Upper lobe of right lung (tissue), 1 donor: ENCODE measurements at regions not wholly inside any gene's neighbourhood (a gene's known extent, or its start where the extent isn't known, plus 50 kb on each side); places are given as distances from the start of the nearest gene placed in this dataset.

ENCODE experiments used
- ATAC-seq: fragments of 200-7000 bp; cut with Tn5 transposase; one replicate; pipeline ENCODE4 v1.9.1; 2020; ENCODE audit warnings: mild to moderate bottlenecking, moderate library complexity
- DNase-seq: peaks from one replicate; pipeline ENCODE4 v3.0.0-alpha.2; 2020
- H3K27ac ChIP-seq: fragments of 200-600 bp; one replicate; pipeline ENCODE4 v1.8.0; 2022
- H3K27me3 ChIP-seq: fragments of 200-600 bp; one replicate; pipeline ENCODE4 v1.8.0; 2022; ENCODE audit warnings: mild to moderate bottlenecking
- H3K36me3 ChIP-seq: fragments of 200-600 bp; one replicate; pipeline ENCODE4 v1.8.0; 2022
- H3K4me1 ChIP-seq: fragments of 200-600 bp; one replicate; pipeline ENCODE4 v1.8.0; 2022
- H3K4me3 ChIP-seq: fragments of 200-600 bp; one replicate; pipeline ENCODE4 v1.8.0; 2022; ENCODE audit warnings: mild to moderate bottlenecking
- H3K9me3 ChIP-seq: fragments of 200-600 bp; one replicate; pipeline ENCODE4 v1.8.0; 2022
- intact Hi-C: fragments of 100-400 bp; cut with DNase I; formaldehyde crosslinking; loops from one replicate; pipeline ENCODE4 v1.11.0; 2022
- TF ChIP-seq, protein P1 (sequence below): fragments of 200-600 bp; IDR thresholded peaks from one replicate; pipeline ENCODE4 v1.8.0; 2022; ENCODE audit warnings: antibody characterized with exemption
- donor health status: DM: no; HTN: yes; CAD: no; lungs with severe emphysema.

DNA sequence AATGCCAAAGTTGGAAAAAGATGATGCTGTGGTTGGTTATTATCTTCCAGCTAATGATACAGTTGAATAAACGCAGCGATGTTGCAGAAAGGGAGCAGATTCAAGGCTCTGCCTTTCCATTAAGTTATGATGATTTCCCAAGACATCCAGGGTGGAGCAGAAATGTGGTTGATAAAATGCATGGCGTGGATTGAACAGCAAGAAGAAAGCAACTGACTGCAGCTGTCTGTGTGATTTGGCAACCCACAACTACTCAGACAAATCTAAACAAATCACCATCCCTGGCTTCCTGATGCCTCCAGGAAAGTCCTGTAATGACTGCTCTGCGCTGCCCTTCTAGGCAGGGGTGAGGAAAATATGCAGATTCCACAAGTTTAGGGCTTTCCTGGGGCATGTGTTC lies 166.3 kb downstream of the NRP2 start:
- TF ChIP-seq, protein P1, sequence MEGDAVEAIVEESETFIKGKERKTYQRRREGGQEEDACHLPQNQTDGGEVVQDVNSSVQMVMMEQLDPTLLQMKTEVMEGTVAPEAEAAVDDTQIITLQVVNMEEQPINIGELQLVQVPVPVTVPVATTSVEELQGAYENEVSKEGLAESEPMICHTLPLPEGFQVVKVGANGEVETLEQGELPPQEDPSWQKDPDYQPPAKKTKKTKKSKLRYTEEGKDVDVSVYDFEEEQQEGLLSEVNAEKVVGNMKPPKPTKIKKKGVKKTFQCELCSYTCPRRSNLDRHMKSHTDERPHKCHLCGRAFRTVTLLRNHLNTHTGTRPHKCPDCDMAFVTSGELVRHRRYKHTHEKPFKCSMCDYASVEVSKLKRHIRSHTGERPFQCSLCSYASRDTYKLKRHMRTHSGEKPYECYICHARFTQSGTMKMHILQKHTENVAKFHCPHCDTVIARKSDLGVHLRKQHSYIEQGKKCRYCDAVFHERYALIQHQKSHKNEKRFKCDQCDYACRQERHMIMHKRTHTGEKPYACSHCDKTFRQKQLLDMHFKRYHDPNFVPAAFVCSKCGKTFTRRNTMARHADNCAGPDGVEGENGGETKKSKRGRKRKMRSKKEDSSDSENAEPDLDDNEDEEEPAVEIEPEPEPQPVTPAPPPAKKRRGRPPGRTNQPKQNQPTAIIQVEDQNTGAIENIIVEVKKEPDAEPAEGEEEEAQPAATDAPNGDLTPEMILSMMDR: no peak
- Histone ChIP-seq H3K36me3 (no peaks in the 10 kb centered on the region), H3K27me3 (no peaks in the 10 kb centered on the region), H3K9me3 (no peaks in the 10 kb centered on the region), H3K4me3 (no peak overlapping the region), H3K4me1 (no peaks in the 10 kb centered on the region), H3K27ac (no peak overlapping the region)
- ATAC-seq: no peak
- no peak for DNase-seq
- intact Hi-C loops: no loop called here
